ENCODE measurements at regions not wholly inside any gene's neighbourhood (a gene's known extent, or its start where the extent isn't known, plus 50 kb on each side); places are given as distances from the start of the nearest gene placed in this dataset.
A peak's percentile ranks its signal among the peaks of the same experiment; 100 is the strongest.

GRCh38 chr2:226556050-226556449 is 243.6 kb downstream of the IRS1 start:
- Histone ChIP-seq H3K9ac (ENCODE audit: insufficient read depth, low read length) (no peak overlapping the region), H3K27me3 (ENCODE audit: control insufficient read depth, insufficient read depth, low read length) (no peaks in the 10 kb centered on the region), H3K4me3 (replicated peaks in 1 of 4; ENCODE audit: control extremely low read depth in 1 of 4, insufficient read depth in 1 of 4, low read depth in 3 of 4, low read length in 4 of 4) (no peak overlapping the region), H3K27ac (ENCODE audit: insufficient read depth, low read length) (no peak overlapping the region), H3K79me2 (ENCODE audit: control insufficient read depth, insufficient read depth, low read length) (no peaks in the 10 kb centered on the region), H3K9me3 (ENCODE audit: control insufficient read depth, insufficient read depth, low read depth, low read length) (no peaks in the 10 kb centered on the region), H3K4me1 (ENCODE audit: control insufficient read depth, extremely low read depth, insufficient read depth, low read length) (peaks cover 2% of the 10 kb centered on the region), H3K4me2 (ENCODE audit: extremely low read depth, insufficient read depth, low read length) (no peak overlapping the region), H3K36me3 (ENCODE audit: control insufficient read depth, insufficient read depth, low read length) (no peaks in the 10 kb centered on the region), H4K20me1 (ENCODE audit: control insufficient read depth, extremely low read depth, insufficient read depth, low read length) (no peaks in the 10 kb centered on the region), H2AFZ (ENCODE audit: low read length) (no peak overlapping the region)
- DNase-seq (ENCODE audit: low read depth in 2 of 2), result peak in 1 of 2 donors; percentile 39
- no peak for TF ChIP-seq EZH2 (IDR thresholded peaks at IDR 0.05; ENCODE audit: low read length, missing control alignments)
- TF ChIP-seq CTCF (conservative IDR thresholded peaks at IDR 0.05 in 1 of 2, IDR thresholded peaks at IDR 0.05 in 1 of 2; ENCODE audit: low read depth in 1 of 2, low read length in 2 of 2), result no peak

GRCh38 chr2:226554701-226555100 is 244.9 kb downstream of the IRS1 start:
- Histone ChIP-seq H3K4me1 (ENCODE audit: control insufficient read depth, extremely low read depth, insufficient read depth, low read length) (peaks cover 2% of the 10 kb centered on the region), H3K27ac (ENCODE audit: insufficient read depth, low read length) (no peak overlapping the region)

DNA sequence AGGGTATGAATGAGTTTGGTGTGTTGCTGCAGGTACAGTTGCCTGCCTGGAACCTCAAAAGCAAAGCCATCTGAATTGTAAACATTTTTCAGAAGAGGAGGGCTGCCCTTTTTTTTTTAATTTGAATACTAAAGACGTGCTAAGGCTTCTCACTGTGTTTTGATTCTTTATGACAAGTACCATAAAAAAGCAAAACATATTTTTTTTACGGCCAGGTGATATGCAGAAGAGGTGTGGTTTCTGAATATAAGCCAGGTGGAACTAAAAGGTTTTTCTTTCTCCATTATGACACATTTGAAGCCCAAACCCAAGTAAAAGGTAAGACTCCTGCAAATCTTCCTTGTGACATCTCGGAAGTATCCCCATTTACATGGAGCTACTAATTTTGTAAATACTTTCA is 246.3 kb downstream of the IRS1 start:
- no peaks in the 10 kb centered on the region for H3K79me2 ChIP-seq (ENCODE audit: control insufficient read depth, insufficient read depth, low read length)
- H3K36me3 ChIP-seq (ENCODE audit: control insufficient read depth, insufficient read depth, low read length), result no peaks in the 10 kb centered on the region
- no peaks in the 10 kb centered on the region for H3K9me3 ChIP-seq (ENCODE audit: control insufficient read depth, insufficient read depth, low read depth, low read length)
- H3K27me3 ChIP-seq (ENCODE audit: control insufficient read depth, insufficient read depth, low read length), result no peaks in the 10 kb centered on the region
- H3K4me3 ChIP-seq (replicated peaks in 1 of 4; ENCODE audit: control extremely low read depth in 1 of 4, insufficient read depth in 1 of 4, low read depth in 3 of 4, low read length in 4 of 4), result no peak overlapping the region
- TF ChIP-seq EZH2 (IDR thresholded peaks at IDR 0.05; ENCODE audit: low read length, missing control alignments), result no peak
- H3K9ac ChIP-seq (ENCODE audit: insufficient read depth, low read length), result no peak overlapping the region
- peaks cover 3% of the 10 kb centered on the region for H3K4me1 ChIP-seq (ENCODE audit: control insufficient read depth, extremely low read depth, insufficient read depth, low read length)
- DNase-seq (ENCODE audit: low read depth in 2 of 2), result no peak
- H3K27ac ChIP-seq (ENCODE audit: insufficient read depth, low read length), result no peak overlapping the region
- no peaks in the 10 kb centered on the region for H4K20me1 ChIP-seq (ENCODE audit: control insufficient read depth, extremely low read depth, insufficient read depth, low read length)
- no peak overlapping the region for H2AFZ ChIP-seq (ENCODE audit: low read length)
- no peak overlapping the region for H3K4me2 ChIP-seq (ENCODE audit: extremely low read depth, insufficient read depth, low read length)

More at GRCh38 chr2:226554701-226555100, 244.9 kb downstream of the IRS1 start:
- Histone ChIP-seq H3K9ac (ENCODE audit: insufficient read depth, low read length) (no peak overlapping the region), H3K36me3 (ENCODE audit: control insufficient read depth, insufficient read depth, low read length) (no peaks in the 10 kb centered on the region), H2AFZ (ENCODE audit: low read length) (no peak overlapping the region), H3K4me3 (replicated peaks in 1 of 4; ENCODE audit: control extremely low read depth in 1 of 4, insufficient read depth in 1 of 4, low read depth in 3 of 4, low read length in 4 of 4) (no peak overlapping the region), H4K20me1 (ENCODE audit: control insufficient read depth, extremely low read depth, insufficient read depth, low read length) (no peaks in the 10 kb centered on the region), H3K79me2 (ENCODE audit: control insufficient read depth, insufficient read depth, low read length) (no peaks in the 10 kb centered on the region), H3K4me2 (ENCODE audit: extremely low read depth, insufficient read depth, low read length) (no peak overlapping the region), H3K9me3 (ENCODE audit: control insufficient read depth, insufficient read depth, low read depth, low read length) (no peaks in the 10 kb centered on the region), H3K27me3 (ENCODE audit: control insufficient read depth, insufficient read depth, low read length) (no peaks in the 10 kb centered on the region)
- DNase-seq (ENCODE audit: low read depth in 2 of 2), result peak in 1 of 2 donors; percentile 21
- TF ChIP-seq CTCF (conservative IDR thresholded peaks at IDR 0.05 in 1 of 2, IDR thresholded peaks at IDR 0.05 in 1 of 2; ENCODE audit: low read depth in 1 of 2, low read length in 2 of 2) (no peak), EZH2 (IDR thresholded peaks at IDR 0.05; ENCODE audit: low read length, missing control alignments) (no peak)
